GM18519 (cell line): ENCODE measurements at regions not wholly inside any gene's neighbourhood (a gene's known extent, or its start where the extent isn't known, plus 50 kb on each side); places are given as distances from the start of the nearest gene placed in this dataset.
A peak's percentile ranks its signal among the peaks of the same experiment; 100 is the strongest.
"Not testable (repeated sequence)": the region's sequence is repeated elsewhere in the genome, so short reads cannot be mapped to it uniquely, and the experiment has no call there.

Experiments
- ATAC-seq: cut with Tn5 transposase; IDR thresholded peaks from one replicate; pipeline ENCODE4 v1.9.1; 2021; ENCODE audit warnings: mild to moderate bottlenecking, moderate library complexity; ENCODE audit not compliant: unreplicated experiment, low FRiP score

DNA sequence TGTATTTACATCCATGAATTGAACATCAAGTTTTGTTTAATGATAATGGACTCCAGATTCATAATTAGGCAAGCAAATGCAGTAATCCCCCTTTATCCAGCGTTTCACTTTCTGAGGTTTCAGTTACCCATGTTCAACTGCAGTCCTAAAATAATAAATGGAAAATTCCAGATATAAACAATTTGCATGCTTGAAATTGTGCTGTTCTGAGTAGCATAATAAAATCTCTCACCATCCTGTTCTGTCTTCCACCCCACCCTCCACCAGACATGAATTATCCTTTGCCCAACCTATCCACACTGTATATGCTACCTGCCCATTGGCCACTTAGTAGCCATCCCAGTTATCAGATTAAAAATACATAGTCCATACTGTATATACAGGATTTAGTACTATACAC lies 224.5 kb upstream of the CHAC2 start:
- ATAC-seq, result no peak

DNA sequence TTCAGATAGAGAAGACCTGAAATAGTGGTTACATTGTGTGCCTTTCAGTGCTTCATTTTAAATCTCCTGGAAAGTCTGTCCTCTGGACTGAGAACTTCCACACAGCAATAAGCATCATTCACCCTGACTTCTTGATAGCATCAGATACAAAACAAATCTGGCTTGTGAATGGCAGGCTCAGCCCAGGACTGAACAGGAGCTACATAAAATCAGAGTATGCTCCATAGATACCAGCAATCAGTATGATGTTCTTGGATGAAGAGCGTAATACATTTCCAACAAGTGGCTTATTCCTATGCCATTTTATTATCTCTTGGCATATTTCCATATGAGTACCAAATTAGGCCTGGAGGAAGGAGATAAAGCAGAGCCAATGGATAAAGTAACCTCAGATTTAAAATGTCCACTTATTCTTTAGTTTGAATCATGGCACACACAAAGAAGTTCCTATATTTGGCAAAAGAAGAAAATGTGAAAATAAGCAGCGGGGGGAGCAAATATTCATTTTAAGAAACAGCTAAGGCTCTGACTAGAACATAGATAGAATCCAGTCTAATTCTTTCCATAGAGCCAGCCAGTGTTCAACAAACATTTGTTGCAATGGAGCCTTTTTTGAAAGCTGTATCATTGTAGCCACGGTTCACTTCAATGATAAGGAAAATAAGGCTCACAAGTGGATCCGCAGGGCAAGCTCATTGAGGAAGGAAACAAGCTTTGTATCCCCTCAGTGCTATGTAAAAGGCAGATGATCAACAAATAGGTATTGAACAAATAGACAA lies 230.8 kb upstream of the CHAC2 start:
- ATAC-seq, result no peak

- ATAC-seq, result no peak
These were observed 232.3 kb upstream of the CHAC2 start for GRCh38 chr2:53535234-53535840.

DNA sequence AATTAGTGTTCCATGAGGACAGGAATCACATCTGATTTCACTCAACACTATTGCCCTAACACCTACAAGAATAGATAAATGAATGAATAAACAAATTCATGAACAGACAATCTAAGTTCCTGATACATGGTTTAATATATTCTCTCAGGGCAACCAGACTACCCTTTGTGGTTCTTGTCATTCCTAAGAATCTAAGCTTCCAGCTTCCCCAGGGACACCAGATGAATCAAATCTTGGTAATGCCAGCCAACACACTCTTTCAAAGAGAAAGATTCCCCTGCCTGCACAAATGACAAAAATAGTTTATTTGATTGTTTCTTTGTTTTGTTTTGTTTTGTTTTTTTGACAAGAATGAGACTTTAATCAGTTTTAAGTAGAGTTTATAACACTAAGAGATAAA lies 237.5 kb upstream of the CHAC2 start:
- ATAC-seq, result no peak

GRCh38 chr2:53527056-53527455 lies 240.5 kb upstream of the CHAC2 start:
- ATAC-seq, result no peak

GRCh38 chr2:53519918-53520841 lies 247.4 kb upstream of the CHAC2 start:
- no peak for ATAC-seq

DNA sequence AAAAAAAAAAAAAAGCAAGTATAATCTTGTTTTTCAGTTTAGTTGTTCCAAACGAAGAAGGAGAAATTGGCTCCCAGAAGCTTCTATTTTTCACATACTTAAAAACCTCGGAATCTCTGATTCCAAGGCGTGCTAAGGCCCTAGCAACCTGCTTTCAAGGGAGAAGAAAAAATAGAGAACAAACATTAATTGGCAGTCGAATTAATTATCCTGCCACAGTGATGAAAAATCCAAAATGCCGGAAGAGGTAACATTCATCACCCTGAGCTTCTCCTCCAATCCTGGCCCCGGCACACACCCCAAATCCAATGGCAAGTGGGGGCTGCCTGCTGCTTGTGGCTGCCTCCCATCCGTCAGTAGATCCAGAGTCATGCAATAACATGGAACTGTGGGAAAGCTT lies 250.2 kb upstream of the CHAC2 start:
- ATAC-seq, result no peak

- ATAC-seq, result peak; percentile 37
These were observed 251.0 kb upstream of the CHAC2 start for GRCh38 chr2:53516650-53517049.

DNA sequence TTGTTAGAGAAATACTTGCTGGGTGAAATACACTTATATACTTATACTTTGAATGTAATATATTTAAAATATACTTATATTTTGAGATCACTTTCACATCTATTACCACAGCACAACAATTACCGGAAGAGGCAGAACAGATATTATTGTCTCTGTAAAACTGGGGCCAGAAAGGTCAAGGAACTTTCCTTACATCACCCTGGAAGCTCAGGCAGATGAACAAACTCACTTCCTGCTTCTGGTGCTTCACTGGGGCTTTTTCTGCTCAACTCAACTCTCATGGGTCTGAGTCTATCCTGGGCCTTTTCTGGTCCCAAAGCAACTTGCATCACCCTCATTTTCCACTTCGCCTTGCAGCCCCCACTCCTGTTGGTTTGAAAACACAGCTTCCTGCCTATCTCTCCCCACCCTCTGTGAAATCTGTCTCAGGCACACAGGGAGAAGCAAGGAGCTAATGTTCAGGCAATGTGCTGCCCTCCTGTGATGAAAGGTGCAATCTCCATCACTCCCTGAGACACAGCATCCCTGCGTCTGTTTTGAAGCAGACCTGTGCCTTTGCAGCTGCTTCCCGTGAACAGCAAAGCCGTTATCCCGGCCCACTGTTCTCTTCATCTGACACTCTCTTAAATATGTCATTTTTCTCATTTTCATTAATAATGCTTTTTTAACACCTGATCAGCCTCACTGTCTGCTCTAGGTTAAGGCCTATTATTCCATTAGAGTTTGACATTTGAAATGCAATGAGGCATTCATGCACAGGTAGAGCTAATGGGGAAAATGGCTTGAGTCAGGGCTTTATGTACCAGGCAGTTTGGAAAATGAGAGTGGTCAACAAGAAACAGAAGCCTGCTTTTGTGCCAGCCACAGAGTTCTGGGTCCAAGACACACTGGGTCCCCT lies 251.9 kb upstream of the CHAC2 start:
- ATAC-seq, result no peak

- ATAC-seq, result no peak
These were observed 254.4 kb upstream of the CHAC2 start for GRCh38 chr2:53513167-53513666.

DNA sequence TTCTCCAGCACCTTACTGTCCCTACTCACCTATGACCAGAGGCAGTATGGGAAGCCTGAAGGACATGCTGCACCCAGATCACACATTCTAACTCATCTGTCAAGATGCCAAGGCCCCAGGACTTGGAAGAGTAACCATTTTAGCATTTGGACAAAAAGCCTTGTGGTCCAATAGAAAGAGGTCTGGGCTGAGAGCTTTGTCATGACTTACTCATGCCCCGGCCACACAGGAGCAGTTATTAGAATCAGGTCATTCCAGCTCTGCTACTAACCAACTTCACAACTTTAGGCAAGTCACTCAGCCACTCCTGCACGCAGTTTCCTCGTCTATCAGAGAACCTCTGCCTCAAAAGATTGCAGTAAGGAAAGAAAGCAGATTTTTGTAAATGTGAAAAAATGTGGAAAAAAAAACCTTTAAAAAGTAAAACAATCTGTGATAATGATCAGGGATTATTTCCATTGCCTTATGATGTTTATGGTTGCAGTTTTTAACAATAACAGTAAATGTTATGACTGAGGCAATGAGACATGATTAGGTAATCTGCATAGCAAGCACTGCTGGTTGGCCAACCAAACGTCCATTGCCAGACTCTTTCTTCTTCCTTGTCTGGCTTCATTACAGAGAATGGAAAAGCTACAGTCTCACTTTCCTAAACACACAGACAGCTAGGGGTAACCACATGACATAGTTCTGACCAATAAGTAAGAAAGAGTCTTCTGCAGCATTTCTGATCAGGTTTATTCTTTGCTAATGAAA lies 255.4 kb upstream of the CHAC2 start:
- ATAC-seq, result no peak

DNA sequence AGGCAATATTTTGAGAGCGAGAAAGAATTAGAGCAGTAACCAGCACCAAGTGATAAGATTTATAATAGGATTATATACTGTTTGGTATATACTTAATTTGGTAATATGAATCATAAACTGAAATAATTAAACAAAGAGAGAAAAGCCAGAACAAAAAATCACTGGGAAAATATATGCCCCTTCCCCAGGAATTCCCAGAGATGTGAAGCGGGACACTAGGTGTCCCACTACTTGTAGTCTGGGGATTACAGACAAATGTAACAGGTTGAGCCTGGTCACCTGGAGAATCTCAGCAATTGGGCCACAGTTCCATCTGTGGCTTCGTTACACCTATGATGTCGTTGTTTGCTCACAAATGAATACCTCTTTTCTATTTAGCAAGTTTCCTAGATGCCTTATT lies 256.1 kb upstream of the CHAC2 start:
- ATAC-seq, result no peak

- no peak for ATAC-seq
These were observed 257.2 kb upstream of the CHAC2 start for GRCh38 chr2:53510401-53510800.

GRCh38 chr2:53509831-53510388 lies 257.7 kb upstream of the CHAC2 start:
- ATAC-seq, result no peak

DNA sequence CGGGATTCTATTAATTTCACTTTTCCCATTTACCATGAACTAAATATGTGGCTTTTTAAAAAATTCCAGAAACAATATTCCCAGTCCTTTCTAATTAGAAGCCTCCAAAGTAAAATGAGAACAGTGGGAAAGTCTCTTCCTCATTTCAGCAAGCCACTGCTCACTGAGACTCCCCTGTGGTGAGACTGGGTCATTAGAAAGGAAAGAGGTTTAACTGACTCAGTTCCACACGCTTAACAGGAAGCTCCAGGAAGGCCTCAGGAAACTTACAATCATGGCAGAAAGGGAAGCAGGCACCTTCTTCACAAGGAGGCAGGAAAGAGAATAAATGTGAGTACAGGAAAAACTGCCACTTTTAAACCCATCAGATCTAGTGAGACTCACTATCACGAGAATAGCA lies 258.9 kb upstream of the CHAC2 start:
- no peak for ATAC-seq

- ATAC-seq, result not testable (repeated sequence)
These were observed 260.5 kb upstream of the CHAC2 start for GRCh38 chr2:53507070-53507469.

- no peak for ATAC-seq
These were observed 261.8 kb upstream of the CHAC2 start for GRCh38 chr2:53505826-53506225.

GRCh38 chr2:53504507-53504906 lies 263.1 kb upstream of the CHAC2 start:
- no peak for ATAC-seq

DNA sequence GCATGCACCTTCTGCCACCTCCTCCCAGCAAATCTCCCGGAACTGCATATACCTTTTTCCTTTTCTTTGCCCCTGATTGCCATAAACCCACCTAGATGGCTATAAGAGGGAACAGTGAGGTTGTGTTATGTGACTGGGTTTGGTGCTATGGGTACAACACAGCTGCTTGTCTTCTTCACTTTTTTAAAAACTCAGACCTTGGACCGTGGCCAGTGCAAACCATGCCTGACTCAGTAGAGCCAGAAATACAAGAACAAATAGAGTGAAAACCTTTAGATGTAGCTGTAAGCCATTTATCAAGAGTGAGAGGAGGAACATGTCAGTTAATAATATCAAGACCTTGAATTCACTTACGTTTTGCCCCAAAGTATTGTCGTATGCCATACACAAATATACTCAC lies 267.4 kb upstream of the CHAC2 start:
- no peak for ATAC-seq
